HG03469 (cell line): ENCODE measurements at regions not wholly inside any gene's neighbourhood (a gene's known extent, or its start where the extent isn't known, plus 50 kb on each side); places are given as distances from the start of the nearest gene placed in this dataset.

Experiments used
- ATAC-seq: cut with Tn5 transposase; IDR thresholded peaks from one replicate; pipeline ENCODE4 v1.9.1; 2021; ENCODE audit warnings: mild to moderate bottlenecking, moderate library complexity, moderate number of reproducible peaks; ENCODE audit not compliant: unreplicated experiment

GRCh38 chr2:43023791-43024514, 202.5 kb downstream of the ZFP36L2 start:
- no peak for ATAC-seq

GRCh38 chr2:43022896-43023295, 203.5 kb downstream of the ZFP36L2 start:
- no peak for ATAC-seq

GRCh38 chr2:43021791-43022509, 204.5 kb downstream of the ZFP36L2 start:
- no peak for ATAC-seq

- no peak for ATAC-seq
Observed at GRCh38 chr2:43020990-43021669, 205.3 kb downstream of the ZFP36L2 start.

GRCh38 chr2:43020296-43020695, 206.1 kb downstream of the ZFP36L2 start:
- ATAC-seq, result no peak

GRCh38 chr2:43019536-43020183, 206.7 kb downstream of the ZFP36L2 start:
- ATAC-seq, result no peak

GRCh38 chr2:43019025-43019367, 207.4 kb downstream of the ZFP36L2 start:
- ATAC-seq, result no peak

GRCh38 chr2:43018179-43019024, 208.0 kb downstream of the ZFP36L2 start:
- ATAC-seq, result no peak

GRCh38 chr2:43013821-43014345, 212.5 kb downstream of the ZFP36L2 start:
- no peak for ATAC-seq

- ATAC-seq, result no peak
Observed at GRCh38 chr2:43012966-43013365, 213.4 kb downstream of the ZFP36L2 start.

- ATAC-seq, result no peak
Observed at GRCh38 chr2:43011158-43011491, 215.3 kb downstream of the ZFP36L2 start.

GRCh38 chr2:43010438-43011157, 215.8 kb downstream of the ZFP36L2 start:
- ATAC-seq, result no peak

- ATAC-seq, result no peak
Observed at GRCh38 chr2:43009448-43009847, 217.0 kb downstream of the ZFP36L2 start.

GRCh38 chr2:43008388-43008787, 216.0 kb upstream of the HAAO start:
- ATAC-seq, result no peak

GRCh38 chr2:43007901-43008300, 215.5 kb upstream of the HAAO start:
- no peak for ATAC-seq

- no peak for ATAC-seq
Observed at GRCh38 chr2:43006834-43007543, 214.6 kb upstream of the HAAO start.

GRCh38 chr2:43005975-43006833, 213.8 kb upstream of the HAAO start:
- no peak for ATAC-seq

- no peak for ATAC-seq
Observed at GRCh38 chr2:43005245-43005974, 213.0 kb upstream of the HAAO start.
